Mesothelial cell of epicardium (in vitro differentiated cells): ENCODE measurements at regions not wholly inside any gene's neighbourhood (a gene's known extent, or its start where the extent isn't known, plus 50 kb on each side); places are given as distances from the start of the nearest gene placed in this dataset.
A peak's percentile ranks its signal among the peaks of the same experiment; 100 is the strongest.

Experiments used
- DNase-seq, 2 experiments: peaks; one replicate each; pipeline ENCODE4 v3.0.0; 2021; ENCODE audit warnings: low spot score in 2 of 2; ENCODE audit not compliant: unreplicated experiment in 2 of 2
- H3K27ac Mint-ChIP-seq: 2 replicates; pipeline ENCODE4 v1.8.0; 2021; ENCODE audit warnings: mixed read lengths
- H3K27me3 Mint-ChIP-seq: 2 replicates; pipeline ENCODE4 v1.8.0; 2021; ENCODE audit warnings: low read depth, mixed read lengths
- H3K36me3 Mint-ChIP-seq: 2 replicates; pipeline ENCODE4 v1.8.0; 2021; ENCODE audit warnings: mixed read lengths
- H3K4me1 Mint-ChIP-seq: 2 replicates; pipeline ENCODE4 v1.8.0; 2021; ENCODE audit warnings: mixed read lengths
- H3K4me3 Mint-ChIP-seq: 2 replicates; pipeline ENCODE4 v1.8.0; 2021; ENCODE audit warnings: mild to moderate bottlenecking, moderate library complexity, mixed read lengths
- H3K9me3 Mint-ChIP-seq: 2 replicates; pipeline ENCODE4 v1.8.0; 2021; ENCODE audit warnings: mixed read lengths
- TF ChIP-seq, protein P1 (sequence below): fragments of 200-600 bp; sonication (generic); IDR thresholded peaks from one replicate; pipeline ENCODE4 v1.5.0; 2021; ENCODE audit warnings: antibody characterized with exemption; ENCODE audit not compliant: unreplicated experiment

DNA sequence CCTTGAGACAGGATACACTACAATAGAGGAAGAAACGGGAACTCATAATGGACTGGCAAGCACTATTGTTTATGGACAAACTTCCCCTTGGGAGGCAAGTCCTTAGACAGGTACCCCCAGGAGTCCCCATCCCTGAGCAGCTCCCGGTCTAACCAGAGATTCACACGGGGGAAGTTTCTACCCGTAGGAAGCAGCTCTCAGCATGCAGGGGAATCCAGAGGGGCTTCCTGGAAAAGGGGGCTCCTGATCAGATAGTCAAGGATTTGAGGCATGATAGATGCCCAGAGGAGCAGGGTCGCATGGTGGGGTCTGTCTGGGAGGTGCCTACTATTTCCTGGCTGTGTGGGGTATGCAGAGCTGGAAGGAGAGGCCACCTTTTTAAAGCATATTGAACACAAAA lies 282.4 kb upstream of the RTL1 start:
- TF ChIP-seq, protein P1, sequence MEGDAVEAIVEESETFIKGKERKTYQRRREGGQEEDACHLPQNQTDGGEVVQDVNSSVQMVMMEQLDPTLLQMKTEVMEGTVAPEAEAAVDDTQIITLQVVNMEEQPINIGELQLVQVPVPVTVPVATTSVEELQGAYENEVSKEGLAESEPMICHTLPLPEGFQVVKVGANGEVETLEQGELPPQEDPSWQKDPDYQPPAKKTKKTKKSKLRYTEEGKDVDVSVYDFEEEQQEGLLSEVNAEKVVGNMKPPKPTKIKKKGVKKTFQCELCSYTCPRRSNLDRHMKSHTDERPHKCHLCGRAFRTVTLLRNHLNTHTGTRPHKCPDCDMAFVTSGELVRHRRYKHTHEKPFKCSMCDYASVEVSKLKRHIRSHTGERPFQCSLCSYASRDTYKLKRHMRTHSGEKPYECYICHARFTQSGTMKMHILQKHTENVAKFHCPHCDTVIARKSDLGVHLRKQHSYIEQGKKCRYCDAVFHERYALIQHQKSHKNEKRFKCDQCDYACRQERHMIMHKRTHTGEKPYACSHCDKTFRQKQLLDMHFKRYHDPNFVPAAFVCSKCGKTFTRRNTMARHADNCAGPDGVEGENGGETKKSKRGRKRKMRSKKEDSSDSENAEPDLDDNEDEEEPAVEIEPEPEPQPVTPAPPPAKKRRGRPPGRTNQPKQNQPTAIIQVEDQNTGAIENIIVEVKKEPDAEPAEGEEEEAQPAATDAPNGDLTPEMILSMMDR, result no peak
- H3K27ac Mint-ChIP-seq, result no peak overlapping the region
- H3K27me3 Mint-ChIP-seq, result peaks cover 4% of the 10 kb centered on the region
- no peaks in the 10 kb centered on the region for H3K36me3 Mint-ChIP-seq
- no peak for DNase-seq
- no peak overlapping the region for H3K4me3 Mint-ChIP-seq
- H3K4me1 Mint-ChIP-seq, result no peaks in the 10 kb centered on the region
- H3K9me3 Mint-ChIP-seq, result no peaks in the 10 kb centered on the region

DNA sequence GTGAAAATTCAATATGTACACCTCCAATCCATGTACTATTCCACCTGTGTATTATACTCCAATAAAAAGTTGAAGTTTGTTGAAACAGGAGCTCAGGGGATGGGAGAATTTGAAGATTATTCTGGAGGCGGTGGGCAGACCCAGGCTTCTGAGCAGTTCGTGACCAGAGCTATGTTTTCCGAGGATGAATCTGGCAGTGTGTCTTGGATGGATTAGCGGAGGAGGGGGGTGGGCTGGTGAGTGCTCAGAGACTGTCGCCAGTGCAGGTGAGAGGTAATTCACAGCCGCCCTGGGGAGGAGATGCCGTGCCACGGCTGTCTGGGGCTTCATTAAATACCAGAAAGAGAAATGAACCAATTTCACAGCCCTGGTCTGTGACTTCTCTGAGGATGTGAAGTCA lies 283.0 kb upstream of the RTL1 start:
- H3K27ac Mint-ChIP-seq, result no peak overlapping the region
- peak in 1 of 2 experiments; percentile 19 for DNase-seq
- TF ChIP-seq, protein P1, result no peak
- no peaks in the 10 kb centered on the region for H3K4me1 Mint-ChIP-seq
- no peak overlapping the region for H3K4me3 Mint-ChIP-seq
- no peaks in the 10 kb centered on the region for H3K9me3 Mint-ChIP-seq
- no peaks in the 10 kb centered on the region for H3K36me3 Mint-ChIP-seq
- H3K27me3 Mint-ChIP-seq, result peaks cover 4% of the 10 kb centered on the region

DNA sequence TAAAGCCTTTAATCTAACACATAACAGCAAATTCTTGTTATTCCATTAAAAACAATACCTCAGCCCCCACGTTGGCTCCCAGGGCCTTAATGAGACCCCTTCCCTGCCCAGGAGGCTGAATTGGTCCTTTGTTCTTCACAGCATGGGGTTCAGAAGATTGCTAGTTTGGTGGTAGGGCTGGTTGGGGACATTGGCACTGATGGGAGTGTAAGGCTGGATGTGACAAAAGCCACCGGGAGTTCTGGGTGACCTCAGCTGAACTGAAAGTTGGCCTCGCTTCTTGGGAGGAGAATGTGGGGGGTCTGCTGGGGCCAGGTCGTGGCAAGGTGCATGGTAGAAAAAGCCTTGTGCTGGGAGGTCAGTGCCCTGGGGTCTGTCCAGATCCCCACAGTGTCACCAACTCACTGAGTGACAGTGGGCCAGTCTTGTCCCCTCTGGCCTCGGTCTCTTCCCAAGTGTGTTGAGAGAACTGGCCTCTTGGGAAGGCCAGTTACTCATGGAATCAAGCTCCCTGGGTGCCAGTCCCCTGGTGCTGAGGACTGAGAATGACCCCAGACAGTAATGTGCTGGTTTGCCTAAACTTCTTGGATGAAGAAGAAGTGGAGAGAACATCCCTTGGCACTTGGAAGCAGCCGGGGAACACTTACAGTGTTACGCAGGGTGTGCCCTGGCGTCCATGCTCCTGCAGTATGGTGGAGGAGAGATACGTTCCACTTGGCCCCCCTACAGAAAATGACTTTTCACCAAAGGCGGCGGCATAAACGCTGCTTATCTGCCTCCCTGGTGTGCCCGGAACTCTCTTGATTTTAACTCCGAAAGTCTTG lies 283.7 kb upstream of the RTL1 start:
- peaks cover 4% of the 10 kb centered on the region for H3K27me3 Mint-ChIP-seq
- H3K4me3 Mint-ChIP-seq, result no peak overlapping the region
- DNase-seq, result peak in 1 of 2 experiments; percentile 26
- no peaks in the 10 kb centered on the region for H3K9me3 Mint-ChIP-seq
- TF ChIP-seq, protein P1, result no peak
- no peaks in the 10 kb centered on the region for H3K4me1 Mint-ChIP-seq
- H3K36me3 Mint-ChIP-seq, result no peaks in the 10 kb centered on the region
- no peak overlapping the region for H3K27ac Mint-ChIP-seq

DNA sequence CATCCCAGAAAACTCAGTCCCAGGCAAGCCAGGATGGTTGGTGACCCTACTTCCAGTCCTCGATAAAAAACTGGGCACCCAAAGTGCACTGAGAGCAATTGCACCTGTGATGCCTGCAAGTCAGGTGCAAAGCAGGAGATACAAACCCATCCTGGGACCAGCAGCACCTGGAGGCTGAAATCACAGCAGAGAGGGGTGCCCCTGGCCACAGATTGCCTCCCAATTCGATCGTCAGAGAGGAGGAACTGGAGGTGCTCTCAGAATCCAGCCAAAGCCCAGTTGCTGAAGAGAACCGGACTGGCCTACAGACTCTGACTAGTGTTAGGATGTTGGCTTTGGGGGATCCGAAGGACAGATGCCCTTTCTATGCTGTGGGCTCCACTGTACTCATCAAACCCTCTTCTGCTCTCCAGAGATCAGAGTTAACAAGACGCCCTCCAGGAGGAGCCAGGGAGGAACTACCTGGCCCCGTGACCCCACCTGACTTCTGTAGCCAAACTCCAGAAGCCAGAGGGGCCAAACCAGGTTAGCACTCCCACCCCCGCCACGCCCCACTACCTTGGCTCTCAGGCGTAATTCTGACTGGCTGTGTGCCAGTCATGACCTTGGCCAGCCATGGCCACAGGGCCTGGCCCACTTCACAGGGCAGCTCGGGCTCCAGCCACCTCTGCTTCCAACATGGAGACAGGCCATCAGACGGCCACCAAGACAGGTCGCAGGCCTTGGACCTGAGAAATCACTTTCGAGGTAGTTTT lies 284.5 kb upstream of the RTL1 start:
- Mint-ChIP-seq H3K4me3 (no peak overlapping the region), H3K4me1 (no peaks in the 10 kb centered on the region), H3K27me3 (peaks cover 4% of the 10 kb centered on the region), H3K9me3 (no peaks in the 10 kb centered on the region), H3K27ac (no peak overlapping the region), H3K36me3 (no peaks in the 10 kb centered on the region)
- TF ChIP-seq, protein P1, result no peak
- peak in 1 of 2 experiments; percentile 25 for DNase-seq

DNA sequence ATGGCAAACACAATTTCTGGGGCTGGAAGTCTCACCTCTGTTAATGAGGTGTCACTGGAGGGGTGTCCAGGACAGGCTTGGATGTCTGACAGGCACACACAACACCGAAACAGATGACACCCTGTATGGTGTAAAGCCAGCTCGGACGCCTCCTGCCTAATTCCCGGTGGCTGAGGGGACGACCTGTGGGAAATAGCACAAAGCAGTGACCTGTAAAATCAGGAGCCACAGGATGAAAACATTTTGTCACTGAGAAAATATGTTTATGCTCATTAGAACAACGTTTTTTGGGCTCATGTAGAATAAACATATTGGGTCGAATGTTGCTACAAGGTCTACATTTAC lies 285.0 kb upstream of the RTL1 start:
- DNase-seq, result peak in 1 of 2 experiments; percentile 20
- Mint-ChIP-seq H3K4me3 (no peak overlapping the region), H3K27ac (no peak overlapping the region), H3K9me3 (no peaks in the 10 kb centered on the region), H3K27me3 (peaks cover 4% of the 10 kb centered on the region), H3K4me1 (no peaks in the 10 kb centered on the region), H3K36me3 (no peaks in the 10 kb centered on the region)
- TF ChIP-seq, protein P1, result no peak
